Activated CD4-positive, alpha-beta T cell treated with anti-CD3 and anti-CD28 coated beads, Interleukin-2, amount 10 ng/mL, durations not matched to agents 7 days and 5 days (primary cell): ENCODE measurements at regions not wholly inside any gene's neighbourhood (a gene's known extent, or its start where the extent isn't known, plus 50 kb on each side); places are given as distances from the start of the nearest gene placed in this dataset.

Experiments used
- CTCF ChIA-PET: fragments of 350-600 bp; sonication (Branson Sonifier 250); formaldehyde crosslinking; loops from one replicate; lab custom pipeline; 2021; ENCODE audit warnings: antibody characterized with exemption; lab: Charles Lee
- POLR2A ChIA-PET: fragments of 350-600 bp; sonication (Branson Sonifier 250); formaldehyde crosslinking; loops from one replicate; lab custom pipeline; 2021; ENCODE audit warnings: antibody characterized with exemption; lab: Charles Lee
- DNase-seq: peaks from one replicate; pipeline ENCODE4 v3.0.0-alpha.2; 2020
- H3K27ac Mint-ChIP-seq: one replicate; pipeline ENCODE4 v1.8.0; 2021; ENCODE audit warnings: mild to moderate bottlenecking, moderate library complexity, mixed read lengths
- H3K27me3 Mint-ChIP-seq: one replicate; pipeline ENCODE4 v1.8.0; 2021; ENCODE audit warnings: mixed read lengths
- H3K36me3 Mint-ChIP-seq: one replicate; pipeline ENCODE4 v1.8.0; 2021; ENCODE audit warnings: low read depth, mixed read lengths
- H3K4me1 Mint-ChIP-seq: one replicate; pipeline ENCODE4 v1.8.0; 2021; ENCODE audit warnings: mixed read lengths
- H3K4me3 Mint-ChIP-seq: one replicate; pipeline ENCODE4 v1.8.0; 2021; ENCODE audit warnings: mild to moderate bottlenecking, moderate library complexity, mixed read lengths
- H3K9me3 Mint-ChIP-seq: one replicate; pipeline ENCODE4 v1.8.0; 2021; ENCODE audit warnings: mixed read lengths

DNA sequence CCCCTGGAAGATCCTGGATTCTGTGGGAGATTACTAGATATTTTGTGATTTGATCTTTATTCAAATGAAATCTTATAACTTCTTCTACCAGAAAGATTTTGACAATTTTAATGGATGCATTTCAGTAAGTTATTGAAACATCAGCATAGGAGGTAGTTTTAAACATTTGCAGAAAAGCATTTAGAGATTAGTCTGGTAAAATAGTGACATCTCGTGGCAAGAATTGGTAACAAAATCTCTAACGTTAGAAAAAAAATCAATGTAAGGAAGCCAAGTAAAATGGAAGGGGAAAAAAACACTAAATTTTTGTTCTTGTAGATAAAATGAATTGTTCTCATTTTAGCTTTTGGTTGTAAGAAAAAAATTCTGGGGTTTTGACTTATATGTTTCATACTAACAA is 73.3 kb downstream of the TASL start:
- H3K27me3 Mint-ChIP-seq, result peaks cover 6% of the 10 kb centered on the region

DNA sequence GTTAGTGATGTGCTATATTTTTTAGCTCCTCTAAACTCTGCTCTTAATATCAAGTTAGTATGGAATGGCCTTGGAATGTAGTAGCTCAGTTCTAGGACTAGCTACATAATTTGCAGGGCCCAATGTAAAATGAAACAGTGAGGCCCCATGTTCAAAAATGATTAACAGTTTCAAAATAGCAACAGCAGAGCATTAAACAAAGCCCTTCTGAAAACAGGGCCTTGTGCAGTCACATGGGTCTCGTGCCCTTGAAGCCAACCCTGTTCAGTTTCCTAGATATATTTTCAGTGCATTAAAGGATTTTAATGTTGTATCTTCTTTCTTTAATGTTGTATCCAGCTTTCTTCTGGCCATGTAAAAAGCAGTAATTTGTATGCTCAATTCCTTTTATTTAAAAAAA is 82.1 kb downstream of the TASL start:
- Mint-ChIP-seq H3K36me3 (no peaks in the 10 kb centered on the region), H3K4me1 (no peaks in the 10 kb centered on the region), H3K4me3 (no peak overlapping the region), H3K27me3 (peaks cover 2% of the 10 kb centered on the region), H3K27ac (no peak overlapping the region), H3K9me3 (no peaks in the 10 kb centered on the region)
- ChIA-PET CTCF (no interaction called here), POLR2A (no interaction called here)
- DNase-seq, result no peak

More for the DNA sequence above, 73.3 kb downstream of the TASL start:
- H3K4me3 Mint-ChIP-seq, result no peak overlapping the region
- POLR2A ChIA-PET, result no interaction called here
- no peaks in the 10 kb centered on the region for H3K4me1 Mint-ChIP-seq
- DNase-seq, result no peak
- CTCF ChIA-PET, result interaction anchor here (0.6 kb wide), 1 partner anchor 364 kb away, joined by 4 read pairs; no protein-coding TSS in a partner anchor
- no peaks in the 10 kb centered on the region for H3K36me3 Mint-ChIP-seq
- no peak overlapping the region for H3K27ac Mint-ChIP-seq
- no peaks in the 10 kb centered on the region for H3K9me3 Mint-ChIP-seq

DNA sequence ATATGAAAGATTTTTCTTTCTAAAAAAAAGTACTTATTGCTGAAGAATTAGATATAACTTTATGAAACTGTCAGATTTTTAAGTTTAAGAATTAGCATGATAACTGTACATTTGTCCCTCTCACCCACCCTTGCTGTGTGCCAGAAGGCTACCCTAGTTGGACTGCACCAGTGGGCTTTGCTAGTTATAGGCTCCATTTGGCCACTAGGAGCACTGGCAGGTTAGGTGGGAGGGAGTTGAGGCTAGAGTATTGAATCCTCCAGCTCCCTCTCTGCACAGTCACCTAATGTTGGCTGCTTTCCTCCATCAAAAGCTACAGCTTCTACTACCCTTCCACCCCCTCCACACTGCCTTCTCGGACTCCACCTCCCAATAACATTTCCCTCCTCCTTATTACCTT is 84.2 kb downstream of the TASL start:
- CTCF ChIA-PET, result no interaction called here

DNA sequence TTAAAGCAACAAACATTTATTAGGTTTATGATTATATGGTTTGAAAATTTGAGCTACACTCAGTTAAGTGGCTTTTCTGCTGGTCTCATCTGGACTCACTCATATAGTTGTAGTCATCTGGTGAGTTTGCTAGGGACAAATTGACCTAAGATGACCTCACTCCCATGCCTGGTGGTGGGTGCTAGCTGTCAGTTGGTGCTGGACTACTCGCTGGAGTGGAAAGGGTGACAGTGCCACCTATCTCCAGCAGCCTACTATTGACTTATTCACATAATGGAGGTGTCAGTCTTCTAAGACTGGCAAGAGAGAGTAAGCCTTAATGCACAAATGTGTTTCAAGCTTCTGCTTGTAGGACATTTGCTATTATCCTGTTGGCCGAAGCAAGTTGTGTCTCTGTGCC is 88.2 kb downstream of the TASL start:
- Mint-ChIP-seq H3K36me3 (no peaks in the 10 kb centered on the region), H3K9me3 (no peaks in the 10 kb centered on the region), H3K4me1 (no peaks in the 10 kb centered on the region), H3K27ac (no peak overlapping the region), H3K4me3 (no peak overlapping the region), H3K27me3 (peaks cover 2% of the 10 kb centered on the region)
- ChIA-PET CTCF (no interaction called here), POLR2A (no interaction called here)
- DNase-seq, result no peak

More for the DNA sequence above, 84.2 kb downstream of the TASL start:
- peaks cover 2% of the 10 kb centered on the region for H3K27me3 Mint-ChIP-seq
- no peaks in the 10 kb centered on the region for H3K36me3 Mint-ChIP-seq
- no peaks in the 10 kb centered on the region for H3K4me1 Mint-ChIP-seq
- H3K27ac Mint-ChIP-seq, result no peak overlapping the region
- H3K4me3 Mint-ChIP-seq, result no peak overlapping the region
- DNase-seq, result no peak
- POLR2A ChIA-PET, result no interaction called here
- no peaks in the 10 kb centered on the region for H3K9me3 Mint-ChIP-seq

DNA sequence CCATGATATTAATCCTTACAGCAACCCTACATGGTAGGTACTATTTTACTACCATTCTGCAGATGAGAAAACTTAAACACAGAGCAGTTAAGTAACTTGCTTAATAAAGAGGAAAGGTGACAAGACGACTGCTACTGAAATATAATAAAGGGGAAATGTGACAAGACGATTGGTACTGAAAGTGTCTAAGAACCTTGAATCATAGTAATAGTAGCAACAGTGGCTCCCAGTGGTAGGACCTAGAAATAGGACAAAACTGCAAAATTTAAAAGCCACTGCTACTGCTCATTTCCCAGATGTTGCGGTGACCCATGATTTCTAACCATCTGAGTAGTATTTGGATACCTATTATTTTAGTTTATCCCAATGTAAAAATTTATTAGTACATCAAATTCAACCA is 89.5 kb downstream of the TASL start:
- Mint-ChIP-seq H3K27me3 (peaks cover 2% of the 10 kb centered on the region), H3K4me3 (no peak overlapping the region), H3K27ac (no peak overlapping the region), H3K9me3 (no peaks in the 10 kb centered on the region), H3K36me3 (no peaks in the 10 kb centered on the region), H3K4me1 (no peaks in the 10 kb centered on the region)
- CTCF ChIA-PET, result no interaction called here
- no peak for DNase-seq
- POLR2A ChIA-PET, result no interaction called here

DNA sequence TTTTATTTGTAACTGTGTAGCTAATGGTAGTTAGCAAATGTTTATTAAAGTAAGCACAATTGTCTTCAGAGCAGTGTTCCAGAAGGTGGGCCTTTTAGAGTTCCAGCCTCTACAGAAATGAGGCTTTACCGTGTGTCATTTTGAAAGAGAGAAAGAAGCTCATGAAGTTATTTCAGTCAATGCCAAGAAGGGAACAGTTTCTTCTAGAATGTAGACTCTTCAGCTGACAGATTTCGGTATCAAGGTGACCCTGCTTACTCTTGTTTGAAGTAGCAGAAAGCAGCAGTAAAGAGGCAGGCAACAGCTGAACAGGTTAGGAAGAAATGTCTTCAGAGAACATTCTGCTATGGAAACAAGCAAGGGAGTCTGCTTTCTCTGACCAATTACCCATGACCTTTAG is 93.6 kb downstream of the TASL start:
- CTCF ChIA-PET, result no interaction called here
- Mint-ChIP-seq H3K9me3 (no peaks in the 10 kb centered on the region), H3K36me3 (no peaks in the 10 kb centered on the region), H3K4me3 (no peak overlapping the region), H3K27ac (no peak overlapping the region), H3K27me3 (no peaks in the 10 kb centered on the region), H3K4me1 (no peaks in the 10 kb centered on the region)
- DNase-seq, result no peak
- POLR2A ChIA-PET, result no interaction called here

DNA sequence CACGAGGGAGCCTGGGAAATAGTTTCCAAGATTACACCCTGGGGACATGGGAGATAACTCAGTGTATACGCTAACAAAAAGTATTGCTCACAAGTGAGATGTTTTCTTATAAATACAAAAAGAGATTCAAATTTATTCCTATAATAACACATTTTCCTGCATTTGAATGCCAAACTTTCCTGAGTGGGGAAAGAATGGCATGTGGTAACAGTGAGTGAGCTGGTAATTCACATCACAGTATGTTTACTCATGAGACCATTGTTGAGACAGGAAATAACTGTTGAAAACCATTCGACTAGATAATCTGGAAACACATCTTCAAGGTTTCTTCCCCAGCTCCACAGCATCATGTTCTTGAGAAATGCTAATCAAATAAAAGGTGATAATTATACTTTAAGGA is 109.1 kb downstream of the TASL start:
- Mint-ChIP-seq H3K4me3 (no peak overlapping the region), H3K4me1 (no peaks in the 10 kb centered on the region), H3K36me3 (no peaks in the 10 kb centered on the region), H3K27ac (no peak overlapping the region), H3K9me3 (no peaks in the 10 kb centered on the region), H3K27me3 (no peaks in the 10 kb centered on the region)
- no peak for DNase-seq
- ChIA-PET POLR2A (no interaction called here), CTCF (no interaction called here)
